Osteocyte (in vitro differentiated cells): ENCODE measurements at regions not wholly inside any gene's neighbourhood (a gene's known extent, or its start where the extent isn't known, plus 50 kb on each side); places are given as distances from the start of the nearest gene placed in this dataset.

Experiments
- DNase-seq: peaks from one replicate; pipeline ENCODE4 v3.0.0; 2021; ENCODE audit warnings: mixed read lengths; ENCODE audit not compliant: unreplicated experiment; ENCODE audit errors: extremely low spot score
- H3K27ac Mint-ChIP-seq: one replicate; pipeline ENCODE4 v1.8.0; 2021; ENCODE audit warnings: mild to moderate bottlenecking, mixed read lengths; ENCODE audit not compliant: unreplicated experiment
- H3K27me3 Mint-ChIP-seq: one replicate; pipeline ENCODE4 v1.8.0; 2021; ENCODE audit warnings: mixed read lengths; ENCODE audit not compliant: unreplicated experiment
- H3K36me3 Mint-ChIP-seq: one replicate; pipeline ENCODE4 v1.8.0; 2021; ENCODE audit warnings: mixed read lengths; ENCODE audit not compliant: unreplicated experiment
- H3K4me1 Mint-ChIP-seq: one replicate; pipeline ENCODE4 v1.8.0; 2021; ENCODE audit warnings: mixed read lengths; ENCODE audit not compliant: unreplicated experiment
- H3K4me3 Mint-ChIP-seq: one replicate; pipeline ENCODE4 v1.8.0; 2021; ENCODE audit warnings: mild to moderate bottlenecking, moderate library complexity, mixed read lengths; ENCODE audit not compliant: unreplicated experiment
- H3K9me3 Mint-ChIP-seq: one replicate; pipeline ENCODE4 v1.8.0; 2021; ENCODE audit warnings: mixed read lengths; ENCODE audit not compliant: unreplicated experiment
- TF ChIP-seq, protein P1 (sequence below): fragments of 200-600 bp; sonication (generic); IDR thresholded peaks from 2 replicates; pipeline ENCODE4 v1.5.0; 2021; ENCODE audit warnings: antibody characterized with exemption, mild to moderate bottlenecking, moderate library complexity

- H3K27me3 Mint-ChIP-seq: peaks cover under 1% of the 10 kb centered on the region
- no peak for DNase-seq
Observed at GRCh38 chr1:20426923-20427322, 59.1 kb downstream of the CAMK2N1 start.

GRCh38 chr1:20426371-20426770, 59.6 kb downstream of the CAMK2N1 start:
- no peak overlapping the region for H3K4me3 Mint-ChIP-seq
- peaks cover 7% of the 10 kb centered on the region for H3K4me1 Mint-ChIP-seq
- TF ChIP-seq, protein P1, sequence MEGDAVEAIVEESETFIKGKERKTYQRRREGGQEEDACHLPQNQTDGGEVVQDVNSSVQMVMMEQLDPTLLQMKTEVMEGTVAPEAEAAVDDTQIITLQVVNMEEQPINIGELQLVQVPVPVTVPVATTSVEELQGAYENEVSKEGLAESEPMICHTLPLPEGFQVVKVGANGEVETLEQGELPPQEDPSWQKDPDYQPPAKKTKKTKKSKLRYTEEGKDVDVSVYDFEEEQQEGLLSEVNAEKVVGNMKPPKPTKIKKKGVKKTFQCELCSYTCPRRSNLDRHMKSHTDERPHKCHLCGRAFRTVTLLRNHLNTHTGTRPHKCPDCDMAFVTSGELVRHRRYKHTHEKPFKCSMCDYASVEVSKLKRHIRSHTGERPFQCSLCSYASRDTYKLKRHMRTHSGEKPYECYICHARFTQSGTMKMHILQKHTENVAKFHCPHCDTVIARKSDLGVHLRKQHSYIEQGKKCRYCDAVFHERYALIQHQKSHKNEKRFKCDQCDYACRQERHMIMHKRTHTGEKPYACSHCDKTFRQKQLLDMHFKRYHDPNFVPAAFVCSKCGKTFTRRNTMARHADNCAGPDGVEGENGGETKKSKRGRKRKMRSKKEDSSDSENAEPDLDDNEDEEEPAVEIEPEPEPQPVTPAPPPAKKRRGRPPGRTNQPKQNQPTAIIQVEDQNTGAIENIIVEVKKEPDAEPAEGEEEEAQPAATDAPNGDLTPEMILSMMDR: no peak
- H3K36me3 Mint-ChIP-seq: peaks cover 2% of the 10 kb centered on the region
- H3K27me3 Mint-ChIP-seq: peaks cover 6% of the 10 kb centered on the region
- peaks cover 22% of the 10 kb centered on the region for H3K9me3 Mint-ChIP-seq
- H3K27ac Mint-ChIP-seq: no peak overlapping the region
- DNase-seq: no peak

More at GRCh38 chr1:20426923-20427322, 59.1 kb downstream of the CAMK2N1 start:
- TF ChIP-seq, protein P1: no peak
- H3K4me1 Mint-ChIP-seq: peaks cover 7% of the 10 kb centered on the region
- peaks cover 2% of the 10 kb centered on the region for H3K36me3 Mint-ChIP-seq
- peaks cover 22% of the 10 kb centered on the region for H3K9me3 Mint-ChIP-seq
- no peak overlapping the region for H3K27ac Mint-ChIP-seq
- H3K4me3 Mint-ChIP-seq: no peak overlapping the region

GRCh38 chr1:20425622-20426021, 60.4 kb downstream of the CAMK2N1 start:
- Mint-ChIP-seq H3K4me3 (no peak overlapping the region), H3K27ac (no peak overlapping the region), H3K9me3 (peaks cover 22% of the 10 kb centered on the region), H3K4me1 (peaks cover 7% of the 10 kb centered on the region), H3K27me3 (peaks cover 13% of the 10 kb centered on the region), H3K36me3 (peaks cover 2% of the 10 kb centered on the region)
- no peak for DNase-seq
- TF ChIP-seq, protein P1: no peak

GRCh38 chr1:20423169-20423795, 62.7 kb downstream of the CAMK2N1 start:
- no peak for DNase-seq
- TF ChIP-seq, protein P1: no peak
- Mint-ChIP-seq H3K4me3 (no peak overlapping the region), H3K36me3 (peaks cover 2% of the 10 kb centered on the region), H3K9me3 (peaks cover 22% of the 10 kb centered on the region), H3K27ac (no peak overlapping the region), H3K4me1 (peaks cover 7% of the 10 kb centered on the region), H3K27me3 (peaks cover 28% of the 10 kb centered on the region)

- no peak for DNase-seq
- Mint-ChIP-seq H3K9me3 (peaks cover 22% of the 10 kb centered on the region), H3K27ac (no peak overlapping the region), H3K36me3 (peaks cover 2% of the 10 kb centered on the region), H3K4me3 (no peak overlapping the region), H3K27me3 (peaks cover 28% of the 10 kb centered on the region), H3K4me1 (no peaks in the 10 kb centered on the region)
- TF ChIP-seq, protein P1: no peak
Observed at GRCh38 chr1:20421441-20421840, 64.6 kb downstream of the CAMK2N1 start.
